ENCODE measurements at regions not wholly inside any gene's neighbourhood (a gene's known extent, or its start where the extent isn't known, plus 50 kb on each side); places are given as distances from the start of the nearest gene placed in this dataset.
"Not testable (repeated sequence)": the region's sequence is repeated elsewhere in the genome, so short reads cannot be mapped to it uniquely, and the experiment has no call there.

GRCh38 chr10:30171601-30172000 is 112.2 kb upstream of the JCAD start:
- intact Hi-C loops (cut with micrococcal nuclease) = no loop called here
- Mint-ChIP-seq H3K36me3 (ENCODE audit: low read depth) (no peaks in the 10 kb centered on the region), H3K4me3 (no peak overlapping the region), H3K27ac (no peak overlapping the region), H3K9me3 (no peaks in the 10 kb centered on the region), H3K27me3 (peaks cover 13% of the 10 kb centered on the region), H3K4me1 (ENCODE audit: low read depth) (no peaks in the 10 kb centered on the region)
- ATAC-seq (no peak), DNase-seq (no peak)
- ChIA-PET POLR2A (no interaction called here), CTCF (interaction anchor here (0.7 kb wide), 1 partner anchor 55 kb away, joined by 3 read pairs; no protein-coding TSS in a partner anchor)
- TF ChIP-seq CTCF (IDR thresholded peaks at IDR 0.05) = no peak

- intact Hi-C loops (cut with micrococcal nuclease) = no loop called here
- H3K9me3 Mint-ChIP-seq = no peaks in the 10 kb centered on the region
Observed at GRCh38 chr10:30170814-30171213, 111.4 kb upstream of the JCAD start.

GRCh38 chr10:30170146-30170545 is 110.8 kb upstream of the JCAD start:
- CTCF ChIA-PET = no interaction called here
- DNase-seq (no peak), ATAC-seq (no peak)
- Mint-ChIP-seq H3K4me1 (ENCODE audit: low read depth) (no peaks in the 10 kb centered on the region), H3K4me3 (no peak overlapping the region), H3K36me3 (ENCODE audit: low read depth) (no peaks in the 10 kb centered on the region), H3K27ac (no peak overlapping the region), H3K9me3 (no peaks in the 10 kb centered on the region), H3K27me3 (peaks cover 20% of the 10 kb centered on the region)
- no peak for TF ChIP-seq CTCF (IDR thresholded peaks at IDR 0.05)
- intact Hi-C loops (cut with micrococcal nuclease) = no loop called here
- POLR2A ChIA-PET = no interaction called here

More at GRCh38 chr10:30170814-30171213, 111.4 kb upstream of the JCAD start:
- ATAC-seq (no peak), DNase-seq (no peak)
- no peak for TF ChIP-seq CTCF (IDR thresholded peaks at IDR 0.05)
- H3K4me1 Mint-ChIP-seq (ENCODE audit: low read depth) = no peaks in the 10 kb centered on the region
- H3K27me3 Mint-ChIP-seq = peaks cover 14% of the 10 kb centered on the region
- H3K36me3 Mint-ChIP-seq (ENCODE audit: low read depth) = no peaks in the 10 kb centered on the region
- ChIA-PET CTCF (no interaction called here), POLR2A (no interaction called here)
- no peak overlapping the region for H3K4me3 Mint-ChIP-seq
- H3K27ac Mint-ChIP-seq = no peak overlapping the region

- CTCF ChIA-PET = no interaction called here
- Mint-ChIP-seq H3K27me3 (peaks cover 22% of the 10 kb centered on the region), H3K36me3 (ENCODE audit: low read depth) (no peaks in the 10 kb centered on the region), H3K4me3 (no peak overlapping the region), H3K9me3 (no peaks in the 10 kb centered on the region), H3K27ac (no peak overlapping the region), H3K4me1 (ENCODE audit: low read depth) (no peaks in the 10 kb centered on the region)
- ATAC-seq (no peak), DNase-seq (no peak)
- intact Hi-C loops (cut with micrococcal nuclease) = no loop called here
- POLR2A ChIA-PET = no interaction called here
- TF ChIP-seq CTCF (IDR thresholded peaks at IDR 0.05) = no peak
Observed at GRCh38 chr10:30169342-30169741, 110.0 kb upstream of the JCAD start.

GRCh38 chr10:30166929-30167328 is 107.5 kb upstream of the JCAD start:
- peaks cover 4% of the 10 kb centered on the region for H3K4me1 Mint-ChIP-seq (ENCODE audit: low read depth)
- DNase-seq (no peak), ATAC-seq (no peak)
- TF ChIP-seq CTCF (IDR thresholded peaks at IDR 0.05) = no peak
- no peak overlapping the region for H3K4me3 Mint-ChIP-seq
- H3K9me3 Mint-ChIP-seq = no peaks in the 10 kb centered on the region
- CTCF ChIA-PET = interaction anchor here (1.5 kb wide), 1 partner anchor 75 kb away, joined by 3 read pairs; no protein-coding TSS in a partner anchor
- POLR2A ChIA-PET = no interaction called here
- H3K36me3 Mint-ChIP-seq (ENCODE audit: low read depth) = no peaks in the 10 kb centered on the region
- peaks cover 28% of the 10 kb centered on the region for H3K27me3 Mint-ChIP-seq
- intact Hi-C loops (cut with micrococcal nuclease) = no loop called here
- no peak overlapping the region for H3K27ac Mint-ChIP-seq

- POLR2A ChIA-PET; H3K27ac Mint-ChIP-seq; H3K4me1 Mint-ChIP-seq (ENCODE audit: low read depth); H3K36me3 Mint-ChIP-seq (ENCODE audit: low read depth); H3K9me3 Mint-ChIP-seq; ATAC-seq; CTCF ChIA-PET; intact Hi-C loops (cut with micrococcal nuclease); DNase-seq: not testable (repeated sequence)
- H3K4me3 Mint-ChIP-seq = peak overlapping the region; percentile 29
- peaks cover 29% of the 10 kb centered on the region for H3K27me3 Mint-ChIP-seq
Observed at GRCh38 chr10:30163410-30163809, 104.0 kb upstream of the JCAD start.

- DNase-seq; H3K4me3 Mint-ChIP-seq; intact Hi-C loops (cut with micrococcal nuclease); POLR2A ChIA-PET; H3K27ac Mint-ChIP-seq; H3K36me3 Mint-ChIP-seq (ENCODE audit: low read depth); CTCF ChIA-PET; ATAC-seq; H3K4me1 Mint-ChIP-seq (ENCODE audit: low read depth); H3K9me3 Mint-ChIP-seq: not testable (repeated sequence)
- peaks cover 26% of the 10 kb centered on the region for H3K27me3 Mint-ChIP-seq
Observed at GRCh38 chr10:30162796-30163195, 103.4 kb upstream of the JCAD start.

Measured in activated CD8-positive, alpha-beta T cell treated with anti-CD3 and anti-CD28 coated beads for 36 hours (primary cell).